CD4-positive, alpha-beta memory T cell (primary cell): ENCODE measurements at regions not wholly inside any gene's neighbourhood (a gene's known extent, or its start where the extent isn't known, plus 50 kb on each side); places are given as distances from the start of the nearest gene placed in this dataset.
"Not testable (repeated sequence)": the region's sequence is repeated elsewhere in the genome, so short reads cannot be mapped to it uniquely, and the experiment has no call there.

Experiments
- CTCF ChIA-PET: fragments of 350-600 bp; sonication (Branson Sonifier 250); formaldehyde crosslinking; loops from one replicate; lab custom pipeline; 2021; ENCODE audit warnings: inconsistent platforms; ENCODE audit not compliant: partially characterized antibody; lab: Charles Lee
- POLR2A ChIA-PET: fragments of 350-600 bp; sonication (Branson Sonifier 250); formaldehyde crosslinking; loops from one replicate; lab custom pipeline; 2021; ENCODE audit not compliant: partially characterized antibody; lab: Charles Lee
- DNase-seq, 5 donors: peaks; one replicate each; pipeline versions ENCODE4 v3.0.0 to v3.0.0-alpha.2; 2020 to 2022; ENCODE audit warnings: mixed read lengths in 1 of 5
- H3K27ac ChIP-seq: one replicate; pipeline ENCODE4 v1.7.0; 2013; ENCODE audit warnings: low read depth, low read length
- H3K27me3 ChIP-seq: 2 replicates; pipeline ENCODE4 v1.7.0; 2013; ENCODE audit warnings: mild to moderate bottlenecking, low read length, moderate library complexity; ENCODE audit not compliant: insufficient read depth
- H3K36me3 ChIP-seq: 2 replicates; pipeline ENCODE4 v1.7.0; 2013; ENCODE audit warnings: mild to moderate bottlenecking, low read length, moderate library complexity; ENCODE audit not compliant: insufficient read depth
- H3K4me1 ChIP-seq: 2 replicates; pipeline ENCODE4 v1.7.0; 2013; ENCODE audit warnings: mild to moderate bottlenecking, low read length, moderate library complexity; ENCODE audit not compliant: insufficient read depth
- H3K4me3 ChIP-seq, 2 donors: one replicate each; pipeline ENCODE4 v1.7.0; 2013; ENCODE audit warnings: low read length in 2 of 2, mild to moderate bottlenecking in 1 of 2
- H3K9me3 ChIP-seq, 2 donors: one replicate each; pipeline ENCODE4 v1.7.0; 2013; ENCODE audit warnings: low read length in 2 of 2, control low read depth in 1 of 2; ENCODE audit not compliant: control insufficient read depth in 1 of 2
- H3K27ac Mint-ChIP-seq, 7 donors: one replicate each; pipeline ENCODE4 v1.8.0; 2020 to 2021; ENCODE audit warnings: mixed read lengths in 7 of 7, mild to moderate bottlenecking in 6 of 7, inconsistent platforms in 3 of 7, moderate library complexity in 3 of 7
- H3K27me3 Mint-ChIP-seq, 2 donors: one replicate each; pipeline ENCODE4 v1.8.0; 2020 to 2021; ENCODE audit warnings: mixed read lengths in 2 of 2
- H3K36me3 Mint-ChIP-seq, 2 donors: one replicate each; pipeline ENCODE4 v1.8.0; 2020 to 2021; ENCODE audit warnings: mixed read lengths in 2 of 2, inconsistent platforms in 1 of 2, mild to moderate bottlenecking in 1 of 2
- H3K4me1 Mint-ChIP-seq, 4 donors: one replicate each; pipeline ENCODE4 v1.8.0; 2020 to 2021; ENCODE audit warnings: mixed read lengths in 4 of 4, mild to moderate bottlenecking in 1 of 4
- H3K4me3 Mint-ChIP-seq, 8 donors: one replicate each; pipeline ENCODE4 v1.8.0; 2020 to 2021; ENCODE audit warnings: mixed read lengths in 8 of 8, mild to moderate bottlenecking in 7 of 8, moderate library complexity in 6 of 8, inconsistent platforms in 3 of 8
- H3K9me3 Mint-ChIP-seq, 8 donors: one replicate each; pipeline ENCODE4 v1.8.0; 2020 to 2021; ENCODE audit warnings: mixed read lengths in 8 of 8, mild to moderate bottlenecking in 5 of 8, inconsistent platforms in 3 of 8, moderate library complexity in 1 of 8
- intact Hi-C: fragments of 100-400 bp; cut with micrococcal nuclease; formaldehyde crosslinking; loops from one replicate; pipeline ENCODE4 v1.15.1; 2023

DNA sequence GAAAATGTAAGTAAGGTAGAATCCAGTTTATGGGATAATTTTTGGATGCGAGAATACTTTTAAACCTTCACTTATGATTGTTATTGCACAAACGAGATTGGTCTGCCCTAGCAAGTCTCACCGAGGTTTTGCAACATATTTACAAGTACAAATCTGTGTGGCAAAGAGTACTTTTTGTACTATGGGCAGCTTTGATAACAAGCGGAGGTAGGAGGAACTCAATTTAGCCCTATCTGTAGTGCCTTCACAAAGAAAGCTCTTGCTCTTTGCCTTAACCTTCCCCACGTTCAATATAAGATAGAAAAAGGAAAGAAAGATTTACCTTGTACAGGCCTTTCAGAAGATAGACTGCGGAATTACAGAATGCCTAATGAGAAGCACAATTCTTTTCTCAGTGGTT is 77.5 kb upstream of the HIVEP1 start:
- H3K27ac Mint-ChIP-seq: no peak overlapping the region
- no peak overlapping the region for H3K4me3 Mint-ChIP-seq
- no peaks in the 10 kb centered on the region for H3K36me3 ChIP-seq
- H3K27me3 Mint-ChIP-seq: no peaks in the 10 kb centered on the region
- H3K36me3 Mint-ChIP-seq: no peaks in the 10 kb centered on the region
- no peaks in the 10 kb centered on the region for H3K4me1 ChIP-seq
- H3K4me3 ChIP-seq: no peak overlapping the region
- H3K27me3 ChIP-seq: no peaks in the 10 kb centered on the region
- H3K27ac ChIP-seq: no peak overlapping the region
- DNase-seq: no peak
- no peaks in the 10 kb centered on the region for H3K9me3 ChIP-seq
- intact Hi-C loops: no loop called here
- no peaks in the 10 kb centered on the region for H3K4me1 Mint-ChIP-seq
- ChIA-PET CTCF (no interaction called here), POLR2A (interaction anchor here (0.6 kb wide), 1 partner anchor 76 kb away, joined by 3 read pairs; no protein-coding TSS in a partner anchor)
- H3K9me3 Mint-ChIP-seq: peaks cover 0 to 1% (median 0%) of the 10 kb centered on the region in 8 donors

GRCh38 chr6:11932892-11933291 is 79.2 kb upstream of the HIVEP1 start:
- H3K4me3 Mint-ChIP-seq, H3K27me3 Mint-ChIP-seq, DNase-seq, H3K9me3 Mint-ChIP-seq, H3K9me3 ChIP-seq, H3K27ac ChIP-seq, H3K4me1 ChIP-seq, intact Hi-C loops, H3K27me3 ChIP-seq, POLR2A ChIA-PET, H3K36me3 ChIP-seq, CTCF ChIA-PET, H3K36me3 Mint-ChIP-seq, H3K27ac Mint-ChIP-seq, H3K4me3 ChIP-seq, H3K4me1 Mint-ChIP-seq: not testable (repeated sequence)

DNA sequence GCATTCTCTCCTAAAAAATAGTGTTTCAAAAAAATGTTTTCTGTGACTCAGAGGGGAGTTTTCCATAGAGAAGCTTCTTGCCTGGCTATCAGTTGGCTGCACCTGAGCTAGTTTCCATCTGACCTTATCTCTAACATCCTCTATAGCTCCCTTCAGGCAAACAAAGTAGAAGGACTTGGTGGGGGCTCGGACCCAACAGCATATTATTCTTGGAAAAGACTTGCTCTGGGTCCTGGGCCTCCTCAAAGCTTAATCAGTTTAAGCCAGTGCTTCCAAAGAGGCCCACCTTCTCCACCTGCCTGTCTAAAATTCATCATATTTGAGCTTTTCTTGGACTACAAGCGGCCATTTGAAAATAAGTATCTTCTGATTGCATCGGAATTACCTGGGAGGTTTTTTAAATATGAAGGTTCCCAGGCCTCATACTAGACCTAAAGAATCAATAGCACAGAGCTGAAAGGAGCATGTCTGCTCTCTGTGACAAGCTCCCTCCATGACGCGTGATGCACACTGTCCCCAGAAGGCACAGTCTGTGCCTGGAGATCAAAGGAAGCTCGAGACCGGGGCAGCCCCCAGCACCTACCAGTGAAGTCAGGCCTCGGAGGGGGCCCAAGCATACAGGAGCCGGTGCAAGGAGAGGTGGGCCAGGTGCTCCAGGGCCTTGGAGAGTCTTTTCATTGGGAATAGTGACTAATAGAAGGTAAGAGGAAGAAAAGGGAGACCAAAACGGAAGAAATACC is 80.6 kb upstream of the HIVEP1 start:
- H3K27ac ChIP-seq: no peak overlapping the region
- H3K4me1 ChIP-seq: no peaks in the 10 kb centered on the region
- Mint-ChIP-seq H3K9me3 (peaks cover 0 to 1% (median 0%) of the 10 kb centered on the region in 8 donors), H3K27ac (no peak overlapping the region), H3K4me1 (no peaks in the 10 kb centered on the region), H3K36me3 (no peaks in the 10 kb centered on the region), H3K4me3 (no peak overlapping the region), H3K27me3 (no peaks in the 10 kb centered on the region)
- H3K27me3 ChIP-seq: no peaks in the 10 kb centered on the region
- DNase-seq: no peak
- ChIA-PET POLR2A (interaction anchor here (0.7 kb wide), 1 partner anchor 74 kb away, joined by 4 read pairs; no protein-coding TSS in a partner anchor), CTCF (no interaction called here)
- intact Hi-C loops: no loop called here
- no peaks in the 10 kb centered on the region for H3K36me3 ChIP-seq
- H3K4me3 ChIP-seq: no peak overlapping the region
- no peaks in the 10 kb centered on the region for H3K9me3 ChIP-seq

DNA sequence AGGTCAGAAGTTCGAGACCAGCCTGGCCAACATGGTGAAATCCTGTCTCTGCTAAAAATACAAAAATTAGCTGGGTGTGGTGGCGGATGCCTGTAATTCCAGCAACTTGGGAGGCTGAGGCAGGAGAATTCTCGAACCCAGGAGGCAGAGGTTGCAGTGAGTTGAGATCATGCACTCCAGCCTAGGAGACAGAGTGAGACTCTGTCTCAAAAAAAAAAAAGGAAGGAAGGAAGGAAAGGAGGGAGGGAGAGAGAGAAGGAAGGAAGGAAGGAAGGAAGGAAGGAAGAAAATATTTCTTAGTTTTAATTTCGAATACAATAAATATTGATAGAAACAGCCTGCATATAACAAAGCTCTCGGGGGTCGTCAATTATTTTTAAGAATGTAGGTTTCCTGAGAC is 81.3 kb upstream of the HIVEP1 start:
- POLR2A ChIA-PET, H3K27me3 Mint-ChIP-seq, H3K27ac Mint-ChIP-seq, H3K9me3 Mint-ChIP-seq, DNase-seq, H3K27ac ChIP-seq, H3K9me3 ChIP-seq, H3K4me3 Mint-ChIP-seq, H3K4me1 Mint-ChIP-seq, intact Hi-C loops, H3K4me3 ChIP-seq, H3K27me3 ChIP-seq, H3K4me1 ChIP-seq, CTCF ChIA-PET, H3K36me3 Mint-ChIP-seq, H3K36me3 ChIP-seq: not testable (repeated sequence)

DNA sequence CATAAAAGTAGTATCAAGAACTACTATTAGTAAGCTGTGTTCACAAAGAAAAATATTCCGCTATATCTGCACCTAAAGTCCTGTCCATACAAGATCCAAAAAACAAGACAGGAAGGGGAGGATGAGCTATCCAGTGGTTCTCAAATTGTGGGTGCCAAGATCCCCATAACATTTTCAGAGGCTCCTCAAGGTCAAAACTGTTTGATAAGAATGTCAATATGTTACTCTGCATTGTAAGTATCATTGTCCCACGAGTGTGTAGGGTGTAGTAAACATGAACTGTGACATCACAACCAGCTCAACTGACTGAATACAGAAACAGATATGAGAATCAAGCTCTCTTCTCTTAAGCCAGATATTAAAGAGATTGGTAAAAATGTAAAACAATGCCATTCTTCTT is 81.9 kb upstream of the HIVEP1 start:
- Mint-ChIP-seq H3K4me1 (no peaks in the 10 kb centered on the region), H3K27ac (no peak overlapping the region)
- no peak overlapping the region for H3K27ac ChIP-seq

DNA sequence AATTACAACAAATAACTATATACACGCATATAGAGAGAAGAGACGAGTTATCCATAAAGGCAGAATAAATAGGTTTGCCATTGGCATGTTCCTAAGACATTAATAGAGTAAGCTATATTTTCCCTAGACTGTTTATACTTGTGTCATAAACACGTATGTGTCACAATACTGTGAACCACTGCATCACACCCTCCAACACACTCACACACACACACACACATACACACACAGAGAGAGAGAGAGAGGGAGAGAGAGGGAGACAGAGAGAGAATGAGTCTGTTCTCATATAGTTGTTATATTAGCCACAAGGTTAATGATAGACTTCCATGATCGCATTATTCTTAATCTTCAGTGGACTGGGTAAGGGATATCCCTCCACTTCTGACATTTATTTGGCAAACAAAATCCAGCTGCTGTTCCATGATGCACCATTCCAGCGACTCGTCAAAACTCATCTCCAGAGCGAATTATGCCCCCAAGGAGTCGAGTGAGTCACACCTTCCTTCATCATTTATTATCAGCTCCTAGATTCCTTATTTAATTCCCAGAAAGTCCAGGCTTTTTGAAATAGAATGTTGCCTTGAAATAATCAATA is 82.8 kb upstream of the HIVEP1 start:
- no peaks in the 10 kb centered on the region for H3K36me3 ChIP-seq
- ChIA-PET CTCF (no interaction called here), POLR2A (no interaction called here)
- H3K27me3 ChIP-seq: no peaks in the 10 kb centered on the region
- H3K4me1 ChIP-seq: no peaks in the 10 kb centered on the region
- intact Hi-C loops: no loop called here
- H3K4me3 Mint-ChIP-seq: no peak overlapping the region
- no peak for DNase-seq
- H3K27ac Mint-ChIP-seq: no peak overlapping the region
- no peak overlapping the region for H3K4me3 ChIP-seq
- no peaks in the 10 kb centered on the region for H3K36me3 Mint-ChIP-seq
- H3K27ac ChIP-seq: no peak overlapping the region
- no peaks in the 10 kb centered on the region for H3K9me3 ChIP-seq
- H3K27me3 Mint-ChIP-seq: peaks cover 3 to 4% of the 10 kb centered on the region in 2 donors
- no peaks in the 10 kb centered on the region for H3K4me1 Mint-ChIP-seq
- peaks cover 0 to 1% (median 0%) of the 10 kb centered on the region in 8 donors for H3K9me3 Mint-ChIP-seq

More for the DNA sequence above, 81.9 kb upstream of the HIVEP1 start:
- POLR2A ChIA-PET: no interaction called here
- Mint-ChIP-seq H3K27me3 (peaks cover 3 to 4% of the 10 kb centered on the region in 2 donors), H3K9me3 (peaks cover 0 to 1% (median 0%) of the 10 kb centered on the region in 8 donors), H3K4me3 (no peak overlapping the region), H3K36me3 (no peaks in the 10 kb centered on the region)
- no peaks in the 10 kb centered on the region for H3K9me3 ChIP-seq
- no peaks in the 10 kb centered on the region for H3K27me3 ChIP-seq
- H3K4me3 ChIP-seq: no peak overlapping the region
- no peaks in the 10 kb centered on the region for H3K36me3 ChIP-seq
- intact Hi-C loops: no loop called here
- DNase-seq: no peak
- CTCF ChIA-PET: interaction anchor here (0.6 kb wide), 1 partner anchor 365 kb away, joined by 3 read pairs; no protein-coding TSS in a partner anchor
- H3K4me1 ChIP-seq: no peaks in the 10 kb centered on the region

DNA sequence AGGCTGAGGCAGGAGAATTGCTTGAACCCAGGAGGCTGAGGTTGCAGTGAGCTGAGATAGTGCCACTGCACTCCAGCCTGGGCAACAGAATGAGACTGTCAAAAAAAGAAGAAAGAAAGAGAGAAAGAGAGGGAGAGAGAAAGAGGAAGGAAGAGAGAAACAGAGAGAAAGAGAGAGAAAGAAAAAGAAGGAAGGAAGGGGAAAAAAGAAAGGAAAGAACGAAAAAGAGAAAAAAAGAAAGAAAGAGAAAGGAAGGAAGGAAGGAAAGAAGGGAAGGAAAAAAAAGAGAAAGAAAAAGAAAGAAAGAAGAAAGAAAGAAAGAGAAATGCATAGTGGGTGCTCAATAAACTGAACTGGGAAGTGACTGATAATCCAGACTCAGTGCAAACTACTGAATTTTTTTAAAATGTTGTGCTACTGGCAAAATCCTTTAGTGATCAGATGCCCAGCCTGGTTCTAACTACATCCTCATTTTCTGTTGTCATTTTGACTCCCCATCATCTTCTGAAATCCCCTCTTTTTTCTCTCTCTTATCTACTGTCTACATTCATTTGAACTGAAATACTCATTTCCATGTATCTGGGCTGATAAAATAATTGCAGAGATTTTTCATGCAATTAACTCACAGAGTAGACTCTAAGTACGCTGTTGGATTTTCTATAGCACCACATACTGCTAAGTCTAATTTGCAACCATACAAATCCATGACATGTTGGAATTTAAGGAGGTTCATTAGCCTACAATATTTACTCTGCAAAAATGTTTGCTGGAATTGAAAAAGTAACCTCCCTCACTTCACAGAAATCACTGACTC is 85.3 kb upstream of the HIVEP1 start:
- intact Hi-C loops: no loop called here
- Mint-ChIP-seq H3K9me3 (no peaks in the 10 kb centered on the region), H3K4me3 (no peak overlapping the region), H3K36me3 (no peaks in the 10 kb centered on the region), H3K27ac (peak overlapping the region in 2 of 7 donors; percentile 13 to 53), H3K4me1 (no peaks in the 10 kb centered on the region), H3K27me3 (peaks cover 3 to 4% of the 10 kb centered on the region in 2 donors)
- no peak for DNase-seq
- Histone ChIP-seq H3K36me3 (no peaks in the 10 kb centered on the region), H3K4me3 (no peak overlapping the region), H3K9me3 (no peaks in the 10 kb centered on the region), H3K4me1 (no peaks in the 10 kb centered on the region), H3K27me3 (no peaks in the 10 kb centered on the region), H3K27ac (no peak overlapping the region)
- ChIA-PET CTCF (no interaction called here), POLR2A (no interaction called here)
